ENCODE measurements at regions not wholly inside any gene's neighbourhood (a gene's known extent, or its start where the extent isn't known, plus 50 kb on each side); places are given as distances from the start of the nearest gene placed in this dataset.

- no peak overlapping the region for H3K9ac ChIP-seq
- H3K27ac ChIP-seq, result no peak overlapping the region
- no peaks in the 10 kb centered on the region for H3K9me3 ChIP-seq (ENCODE audit: control insufficient read depth, low read length)
- no peaks in the 10 kb centered on the region for H3K79me2 ChIP-seq
- H3K36me3 ChIP-seq (ENCODE audit: control insufficient read depth, insufficient read depth, low read length), result no peaks in the 10 kb centered on the region
- H3K4me1 ChIP-seq, result no peaks in the 10 kb centered on the region
- no peak overlapping the region for H3K4me3 ChIP-seq (ENCODE audit: low read depth, low read length)
- H3K4me2 ChIP-seq (ENCODE audit: low read length), result no peak overlapping the region
- H3K27me3 ChIP-seq (ENCODE audit: control insufficient read depth, insufficient read depth, low read length), result no peaks in the 10 kb centered on the region
- H2AFZ ChIP-seq, result no peak overlapping the region
- TF ChIP-seq, protein P1, sequence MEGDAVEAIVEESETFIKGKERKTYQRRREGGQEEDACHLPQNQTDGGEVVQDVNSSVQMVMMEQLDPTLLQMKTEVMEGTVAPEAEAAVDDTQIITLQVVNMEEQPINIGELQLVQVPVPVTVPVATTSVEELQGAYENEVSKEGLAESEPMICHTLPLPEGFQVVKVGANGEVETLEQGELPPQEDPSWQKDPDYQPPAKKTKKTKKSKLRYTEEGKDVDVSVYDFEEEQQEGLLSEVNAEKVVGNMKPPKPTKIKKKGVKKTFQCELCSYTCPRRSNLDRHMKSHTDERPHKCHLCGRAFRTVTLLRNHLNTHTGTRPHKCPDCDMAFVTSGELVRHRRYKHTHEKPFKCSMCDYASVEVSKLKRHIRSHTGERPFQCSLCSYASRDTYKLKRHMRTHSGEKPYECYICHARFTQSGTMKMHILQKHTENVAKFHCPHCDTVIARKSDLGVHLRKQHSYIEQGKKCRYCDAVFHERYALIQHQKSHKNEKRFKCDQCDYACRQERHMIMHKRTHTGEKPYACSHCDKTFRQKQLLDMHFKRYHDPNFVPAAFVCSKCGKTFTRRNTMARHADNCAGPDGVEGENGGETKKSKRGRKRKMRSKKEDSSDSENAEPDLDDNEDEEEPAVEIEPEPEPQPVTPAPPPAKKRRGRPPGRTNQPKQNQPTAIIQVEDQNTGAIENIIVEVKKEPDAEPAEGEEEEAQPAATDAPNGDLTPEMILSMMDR (IDR thresholded peaks at IDR 0.05), result no peak
Observed at GRCh38 chr18:52009958-52010357, 330.0 kb upstream of the DCC start.

DNA sequence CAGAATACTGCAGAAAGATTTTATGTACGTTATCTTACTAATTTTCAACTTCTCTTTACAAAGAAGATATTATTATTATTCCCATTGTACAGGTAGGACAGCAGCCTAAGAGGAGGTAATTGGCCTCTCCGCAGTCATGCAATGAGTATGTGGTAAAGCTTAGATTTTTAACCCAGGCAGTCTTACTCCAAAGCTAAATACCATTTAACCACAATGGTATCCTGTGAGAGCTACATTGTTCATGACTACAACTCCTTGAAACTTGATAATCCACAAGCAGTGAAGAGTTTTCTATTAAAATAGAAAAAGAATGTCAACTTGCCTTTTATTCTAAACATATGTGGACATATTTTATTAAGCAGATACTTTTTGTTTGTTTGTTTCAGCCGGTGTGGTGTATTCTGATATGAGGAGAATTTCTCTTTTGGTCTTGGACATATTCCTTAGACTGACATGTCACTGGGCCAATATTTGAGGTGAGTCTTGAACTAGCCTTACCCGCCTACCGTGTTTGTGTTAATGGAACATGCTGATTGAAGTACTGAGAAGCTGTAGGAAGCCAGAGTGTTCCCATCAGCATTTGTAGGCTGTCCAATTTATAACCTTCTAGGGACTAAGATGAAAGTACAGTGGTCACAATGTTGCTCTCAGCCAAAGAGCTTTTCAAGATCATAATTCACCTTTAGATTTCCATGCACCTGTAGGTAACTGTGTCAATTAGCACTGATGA lies 293.9 kb upstream of the DCC start:
- H3K9ac ChIP-seq, result no peak overlapping the region
- no peak overlapping the region for H3K4me3 ChIP-seq (ENCODE audit: low read depth, low read length)
- H3K36me3 ChIP-seq (ENCODE audit: control insufficient read depth, insufficient read depth, low read length), result no peaks in the 10 kb centered on the region
- H3K4me2 ChIP-seq (ENCODE audit: low read length), result no peak overlapping the region
- peaks cover 3% of the 10 kb centered on the region for H3K9me3 ChIP-seq (ENCODE audit: control insufficient read depth, low read length)
- TF ChIP-seq, protein P1 (IDR thresholded peaks at IDR 0.05), result no peak
- no peaks in the 10 kb centered on the region for H3K27me3 ChIP-seq (ENCODE audit: control insufficient read depth, insufficient read depth, low read length)
- H3K79me2 ChIP-seq, result no peaks in the 10 kb centered on the region
- H3K27ac ChIP-seq, result no peak overlapping the region
- H3K4me1 ChIP-seq, result no peaks in the 10 kb centered on the region
- no peak overlapping the region for H2AFZ ChIP-seq

DNA sequence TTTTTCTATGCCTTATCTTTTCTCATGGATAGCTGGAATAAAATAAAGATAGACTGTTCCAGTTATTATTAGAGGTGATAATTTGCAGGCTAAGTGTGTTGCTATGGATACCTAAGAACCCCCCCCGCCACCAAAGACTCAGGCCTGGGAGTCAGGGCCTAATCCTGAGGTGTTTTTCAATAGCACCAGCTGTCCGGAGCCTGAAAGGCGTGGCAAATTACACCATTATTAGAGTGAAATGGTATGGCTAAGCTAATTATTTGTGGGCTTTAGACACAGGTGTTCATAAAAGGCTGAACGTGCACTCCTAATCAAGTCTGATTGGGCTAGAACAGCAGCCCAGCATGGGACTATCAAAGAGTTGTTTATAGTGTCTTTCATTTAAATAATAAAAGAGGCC lies 293.2 kb upstream of the DCC start:
- no peak overlapping the region for H3K9ac ChIP-seq
- no peak overlapping the region for H3K4me2 ChIP-seq (ENCODE audit: low read length)
- TF ChIP-seq, protein P1 (IDR thresholded peaks at IDR 0.05), result no peak
- H3K27me3 ChIP-seq (ENCODE audit: control insufficient read depth, insufficient read depth, low read length), result no peaks in the 10 kb centered on the region
- no peak overlapping the region for H3K27ac ChIP-seq
- no peaks in the 10 kb centered on the region for H3K79me2 ChIP-seq
- no peak overlapping the region for H2AFZ ChIP-seq
- no peaks in the 10 kb centered on the region for H3K36me3 ChIP-seq (ENCODE audit: control insufficient read depth, insufficient read depth, low read length)
- H3K4me3 ChIP-seq (ENCODE audit: low read depth, low read length), result no peak overlapping the region
- peaks cover under 1% of the 10 kb centered on the region for H3K9me3 ChIP-seq (ENCODE audit: control insufficient read depth, low read length)
- H3K4me1 ChIP-seq, result no peaks in the 10 kb centered on the region

- Histone ChIP-seq H2AFZ (no peak overlapping the region), H3K4me3 (ENCODE audit: low read depth, low read length) (no peak overlapping the region), H3K4me1 (no peaks in the 10 kb centered on the region), H3K27ac (no peak overlapping the region), H3K79me2 (no peaks in the 10 kb centered on the region), H3K9me3 (ENCODE audit: control insufficient read depth, low read length) (no peaks in the 10 kb centered on the region), H3K27me3 (ENCODE audit: control insufficient read depth, insufficient read depth, low read length) (no peaks in the 10 kb centered on the region), H3K36me3 (ENCODE audit: control insufficient read depth, insufficient read depth, low read length) (no peaks in the 10 kb centered on the region), H3K9ac (no peak overlapping the region), H3K4me2 (ENCODE audit: low read length) (no peak overlapping the region)
- TF ChIP-seq, protein P1 (IDR thresholded peaks at IDR 0.05), result no peak
Observed at GRCh38 chr18:52054324-52054723, 285.7 kb upstream of the DCC start.

Measured in parathyroid adenoma (tissue), 2 donors.